ENCODE measurements at regions not wholly inside any gene's neighbourhood (a gene's known extent, or its start where the extent isn't known, plus 50 kb on each side); places are given as distances from the start of the nearest gene placed in this dataset.

GRCh38 chr11:96635655-96636054 is 245.8 kb downstream of the JRKL start:
- no peaks in the 10 kb centered on the region for H3K36me3 ChIP-seq (ENCODE audit: control insufficient read depth, insufficient read depth, low read length)
- H3K79me2 ChIP-seq (ENCODE audit: control insufficient read depth, insufficient read depth, low read length), result no peaks in the 10 kb centered on the region
- no peak overlapping the region for H3K4me2 ChIP-seq (ENCODE audit: insufficient read depth, low read length)
- WGBS (ENCODE audit: insufficient coverage, low coverage, missing lambda C conversion rate), result 39% methylated on average over 15 of the region's 15 CpGs
- H2AFZ ChIP-seq (ENCODE audit: low read depth, low read length), result no peak overlapping the region
- no peaks in the 10 kb centered on the region for H3K4me1 ChIP-seq (replicated peaks in 1 of 2; ENCODE audit: control insufficient read depth in 2 of 2, insufficient read depth in 2 of 2, low read length in 2 of 2)
- no peak overlapping the region for H3K27ac ChIP-seq (ENCODE audit: extremely low read depth, low read depth, low read length)
- 0 out of 2 replicates have a peak, but pooled peaks cover 2% of the 10 kb centered on the region for H3K9me3 ChIP-seq (replicated peaks; ENCODE audit: control insufficient read depth, insufficient read depth, low read depth, low read length)
- FAIRE-seq, result no peak
- in situ Hi-C loops (cut with MboI), result no loop called here
- H4K20me1 ChIP-seq (replicated peaks; ENCODE audit: control insufficient read depth, insufficient read depth, low read length), result no peaks in the 10 kb centered on the region
- no peak overlapping the region for H3K9ac ChIP-seq (ENCODE audit: insufficient read depth in 1 of 2, low read depth in 2 of 2, low read length in 2 of 2)
- CTCF ChIA-PET (ENCODE audit: low intra/inter-chr PET ratio), result no interaction called here
- H3K4me3 ChIP-seq, result no peak overlapping the region
- intact Hi-C loops (cut with micrococcal nuclease), result no loop called here
- no peak for DNase-seq (ENCODE audit: extremely low read depth in 1 of 4, low spot score in 3 of 4)
- ATAC-seq, result no peak
- no TSS peak for BruUV-seq (replicated peaks)
- H3K27me3 ChIP-seq (ENCODE audit: control insufficient read depth in 2 of 2, insufficient read depth in 2 of 2, low read length in 2 of 2), result no peaks in the 10 kb centered on the region
- no peak for TF ChIP-seq KDM2B (CRISPR knock-in tag; IDR thresholded peaks at IDR 0.05)
- TF ChIP-seq TEAD4 (IDR thresholded peaks at IDR 0.05; ENCODE audit: low read length), result no peak
- TF ChIP-seq TEAD4 (CRISPR knock-in tag; IDR thresholded peaks at IDR 0.05; ENCODE audit: borderline replicate concordance), result no peak
- no peak for TF ChIP-seq CCNT2 (IDR thresholded peaks at IDR 0.05; ENCODE audit: borderline replicate concordance, extremely low read depth, insufficient read length, low read depth, low read length)
- TF ChIP-seq ZFP30 (CRISPR knock-in tag; IDR thresholded peaks at IDR 0.05; ENCODE audit: borderline replicate concordance), result no peak
- TF ChIP-seq ZKSCAN1 (IDR thresholded peaks at IDR 0.05; ENCODE audit: low read depth, low read length), result no peak
- TF ChIP-seq POLR2B (IDR thresholded peaks at IDR 0.05; ENCODE audit: low read depth, partially characterized antibody), result no peak
- no peaks in the 10 kb centered on the region for H3K9me1 ChIP-seq (ENCODE audit: control insufficient read depth, insufficient read depth, low read length)
- POLR2A ChIA-PET, result no interaction called here

GRCh38 chr11:96641261-96641660 is 251.4 kb downstream of the JRKL start:
- no peaks in the 10 kb centered on the region for H3K9me1 ChIP-seq (ENCODE audit: control insufficient read depth, insufficient read depth, low read length)
- H3K27me3 ChIP-seq (ENCODE audit: control insufficient read depth in 2 of 2, insufficient read depth in 2 of 2, low read length in 2 of 2), result no peaks in the 10 kb centered on the region
- H3K27ac ChIP-seq (ENCODE audit: extremely low read depth, low read depth, low read length), result no peak overlapping the region
- peaks cover 5% of the 10 kb centered on the region for H3K9me3 ChIP-seq (replicated peaks; ENCODE audit: control insufficient read depth, insufficient read depth, low read depth, low read length)
- no peaks in the 10 kb centered on the region for H3K36me3 ChIP-seq (ENCODE audit: control insufficient read depth, insufficient read depth, low read length)
- in situ Hi-C loops (cut with MboI) (no loop called here), intact Hi-C loops (cut with micrococcal nuclease) (no loop called here)
- H3K4me3 ChIP-seq, result no peak overlapping the region
- H3K79me2 ChIP-seq (ENCODE audit: control insufficient read depth, insufficient read depth, low read length), result no peaks in the 10 kb centered on the region
- ChIA-PET CTCF (ENCODE audit: low intra/inter-chr PET ratio) (no interaction called here), POLR2A (interaction anchor here (0.6 to 0.8 kb wide), 2 partner anchors 9 to 1101 kb away, joined by 3 read pairs; no protein-coding TSS in a partner anchor)
- no peak overlapping the region for H3K9ac ChIP-seq (ENCODE audit: insufficient read depth in 1 of 2, low read depth in 2 of 2, low read length in 2 of 2)
- peaks cover 0 to 6% of the 10 kb centered on the region in 2 experiments; a peak in 2 of 5 replicates for H3K4me1 ChIP-seq (replicated peaks in 1 of 2; ENCODE audit: control insufficient read depth in 2 of 2, insufficient read depth in 2 of 2, low read length in 2 of 2)
- WGBS (ENCODE audit: insufficient coverage, low coverage, missing lambda C conversion rate), result 0% methylated on average over 2 of the region's 2 CpGs
- no TSS peak for BruUV-seq (replicated peaks)
- no peak overlapping the region for H3K4me2 ChIP-seq (ENCODE audit: insufficient read depth, low read length)
- peak overlapping the region; percentile 60; the same call in 1 of the 2 replicates for H2AFZ ChIP-seq (ENCODE audit: low read depth, low read length)
- no peak for ATAC-seq
- no peak for FAIRE-seq
- no peaks in the 10 kb centered on the region for H4K20me1 ChIP-seq (replicated peaks; ENCODE audit: control insufficient read depth, insufficient read depth, low read length)
- DNase-seq (ENCODE audit: extremely low read depth in 1 of 4, low spot score in 3 of 4), result no peak
- TF ChIP-seq TCF3 (CRISPR knock-in tag; IDR thresholded peaks at IDR 0.05) (0 out of 2 replicates have a peak, but pooled peaks have one; percentile 21), MBD2 (IDR thresholded peaks at IDR 0.05; ENCODE audit: borderline replicate concordance, low read depth) (no peak), GTF2F1 (IDR thresholded peaks at IDR 0.05; ENCODE audit: low read depth, low read length) (no peak)
- TF ChIP-seq, protein P1, sequence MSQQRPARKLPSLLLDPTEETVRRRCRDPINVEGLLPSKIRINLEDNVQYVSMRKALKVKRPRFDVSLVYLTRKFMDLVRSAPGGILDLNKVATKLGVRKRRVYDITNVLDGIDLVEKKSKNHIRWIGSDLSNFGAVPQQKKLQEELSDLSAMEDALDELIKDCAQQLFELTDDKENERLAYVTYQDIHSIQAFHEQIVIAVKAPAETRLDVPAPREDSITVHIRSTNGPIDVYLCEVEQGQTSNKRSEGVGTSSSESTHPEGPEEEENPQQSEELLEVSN (IDR thresholded peaks at IDR 0.05; ENCODE audit: borderline replicate concordance in 1 of 2, extremely low read depth in 1 of 2, insufficient read depth in 1 of 2, insufficient read length in 1 of 2, low read depth in 1 of 2, low read length in 1 of 2, poor library complexity in 1 of 2, severe bottlenecking in 1 of 2), result no peak

All from K562 (cell line).